ENCODE measurements at regions not wholly inside any gene's neighbourhood (a gene's known extent, or its start where the extent isn't known, plus 50 kb on each side); places are given as distances from the start of the nearest gene placed in this dataset.

DNA sequence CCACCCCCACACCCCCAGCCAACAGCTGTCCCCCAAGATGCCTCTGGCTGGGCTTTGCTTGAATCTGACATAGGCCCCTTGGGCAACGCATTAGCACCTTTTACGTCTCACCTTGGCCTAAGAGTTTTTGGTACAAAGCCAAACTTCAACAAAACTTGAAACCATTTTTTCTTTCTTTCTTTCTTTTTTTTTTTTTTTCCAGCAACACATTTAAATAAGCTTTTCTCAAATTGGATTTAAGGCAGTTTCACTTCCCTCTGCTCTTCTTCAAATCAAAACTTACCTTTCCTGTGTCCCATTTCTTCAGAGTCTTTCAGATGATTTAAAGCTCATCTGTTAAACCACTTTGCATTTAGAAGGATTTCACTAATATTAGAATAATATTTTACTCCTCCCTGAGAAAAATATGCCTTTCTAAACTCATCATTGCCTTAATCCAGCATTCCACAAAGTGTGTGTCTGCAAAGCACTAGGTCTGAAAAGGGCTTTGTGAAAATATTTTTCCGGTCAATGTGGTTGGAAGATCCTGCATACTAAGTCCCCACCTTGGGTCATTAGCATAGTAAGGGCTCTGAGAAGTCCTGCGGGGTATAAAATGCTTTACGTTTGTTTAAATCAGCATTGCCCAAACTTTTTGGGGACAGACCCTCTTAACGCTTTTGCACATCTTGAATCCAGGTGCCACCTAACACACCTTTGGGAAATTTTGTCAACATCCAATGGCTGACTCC, 217.0 kb downstream of the TLE3 start:
- CTCF ChIA-PET, result interaction anchor here (0.6 kb wide), 1 partner anchor 17 kb away, joined by 4 read pairs; no protein-coding TSS in a partner anchor
- DNase-seq (ENCODE audit: unreplicated experiment), result no peak
- Mint-ChIP-seq H3K36me3 (ENCODE audit: insufficient read depth, unreplicated experiment) (no peaks in the 10 kb centered on the region), H3K4me3 (ENCODE audit: unreplicated experiment) (no peak overlapping the region), H3K4me1 (ENCODE audit: insufficient read depth, unreplicated experiment) (no peaks in the 10 kb centered on the region), H3K27me3 (ENCODE audit: insufficient read depth, unreplicated experiment) (peaks cover 10% of the 10 kb centered on the region), H3K27ac (ENCODE audit: low read depth, unreplicated experiment) (no peak overlapping the region), H3K9me3 (ENCODE audit: unreplicated experiment) (no peaks in the 10 kb centered on the region)
- TF ChIP-seq, protein P1, sequence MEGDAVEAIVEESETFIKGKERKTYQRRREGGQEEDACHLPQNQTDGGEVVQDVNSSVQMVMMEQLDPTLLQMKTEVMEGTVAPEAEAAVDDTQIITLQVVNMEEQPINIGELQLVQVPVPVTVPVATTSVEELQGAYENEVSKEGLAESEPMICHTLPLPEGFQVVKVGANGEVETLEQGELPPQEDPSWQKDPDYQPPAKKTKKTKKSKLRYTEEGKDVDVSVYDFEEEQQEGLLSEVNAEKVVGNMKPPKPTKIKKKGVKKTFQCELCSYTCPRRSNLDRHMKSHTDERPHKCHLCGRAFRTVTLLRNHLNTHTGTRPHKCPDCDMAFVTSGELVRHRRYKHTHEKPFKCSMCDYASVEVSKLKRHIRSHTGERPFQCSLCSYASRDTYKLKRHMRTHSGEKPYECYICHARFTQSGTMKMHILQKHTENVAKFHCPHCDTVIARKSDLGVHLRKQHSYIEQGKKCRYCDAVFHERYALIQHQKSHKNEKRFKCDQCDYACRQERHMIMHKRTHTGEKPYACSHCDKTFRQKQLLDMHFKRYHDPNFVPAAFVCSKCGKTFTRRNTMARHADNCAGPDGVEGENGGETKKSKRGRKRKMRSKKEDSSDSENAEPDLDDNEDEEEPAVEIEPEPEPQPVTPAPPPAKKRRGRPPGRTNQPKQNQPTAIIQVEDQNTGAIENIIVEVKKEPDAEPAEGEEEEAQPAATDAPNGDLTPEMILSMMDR (IDR thresholded peaks at IDR 0.05; ENCODE audit: unreplicated experiment), result no peak
- intact Hi-C loops (cut with micrococcal nuclease), result no loop called here
- POLR2A ChIA-PET, result no interaction called here
- BruUV-seq (replicated peaks), result no TSS peak

DNA sequence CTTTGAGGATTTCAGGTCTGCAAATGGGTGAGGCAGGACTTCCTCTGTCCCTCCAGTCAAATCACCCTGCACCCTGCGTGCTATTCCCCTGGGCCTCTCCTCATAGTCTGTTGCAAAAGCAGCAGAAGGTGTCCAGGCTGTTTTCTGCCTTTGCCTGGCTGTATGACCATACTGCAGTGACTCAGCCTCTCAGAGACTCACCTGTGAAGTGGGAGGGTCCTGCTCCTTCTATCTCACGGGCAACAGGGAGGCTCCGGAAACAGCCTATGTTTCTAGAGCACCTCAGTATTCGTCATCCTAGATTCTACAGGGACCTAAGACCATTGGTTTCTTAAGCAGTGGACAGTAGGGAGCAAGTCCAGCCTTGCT, 216.4 kb downstream of the TLE3 start:
- POLR2A ChIA-PET, result no interaction called here
- no peaks in the 10 kb centered on the region for H3K4me1 Mint-ChIP-seq (ENCODE audit: insufficient read depth, unreplicated experiment)
- BruUV-seq (replicated peaks), result no TSS peak
- H3K9me3 Mint-ChIP-seq (ENCODE audit: unreplicated experiment), result no peaks in the 10 kb centered on the region
- H3K4me3 Mint-ChIP-seq (ENCODE audit: unreplicated experiment), result no peak overlapping the region
- DNase-seq (ENCODE audit: unreplicated experiment), result peak; percentile 51
- H3K36me3 Mint-ChIP-seq (ENCODE audit: insufficient read depth, unreplicated experiment), result no peaks in the 10 kb centered on the region
- peaks cover 15% of the 10 kb centered on the region for H3K27me3 Mint-ChIP-seq (ENCODE audit: insufficient read depth, unreplicated experiment)
- no peak overlapping the region for H3K27ac Mint-ChIP-seq (ENCODE audit: low read depth, unreplicated experiment)
- intact Hi-C loops (cut with micrococcal nuclease), result no loop called here
- CTCF ChIA-PET, result no interaction called here
- TF ChIP-seq, protein P1 (IDR thresholded peaks at IDR 0.05; ENCODE audit: unreplicated experiment), result no peak

DNA sequence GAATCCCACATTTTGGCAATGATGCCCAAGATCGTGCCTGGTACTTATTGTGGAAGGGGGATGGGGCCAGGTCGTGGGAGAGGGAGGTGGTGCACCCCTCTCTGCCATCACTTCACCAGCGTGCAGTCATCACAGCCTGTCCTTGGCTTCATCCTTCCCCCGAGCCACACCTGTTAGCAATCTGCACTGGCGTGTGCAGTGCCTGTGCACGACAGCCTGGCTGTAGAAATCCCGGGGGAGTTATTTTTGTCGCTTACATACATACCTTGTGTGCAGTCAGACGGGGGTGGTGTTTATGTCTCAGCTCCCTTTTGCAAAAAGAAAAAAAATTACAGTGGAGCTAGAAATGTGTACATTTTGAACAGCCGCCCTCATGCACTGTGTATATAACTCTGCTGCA, 216.0 kb downstream of the TLE3 start:
- CTCF ChIA-PET, result interaction anchor here (0.6 to 1.1 kb wide), 2 partner anchors 27 to 131 kb away, joined by 3 to 4 read pairs; no protein-coding TSS in a partner anchor

DNA sequence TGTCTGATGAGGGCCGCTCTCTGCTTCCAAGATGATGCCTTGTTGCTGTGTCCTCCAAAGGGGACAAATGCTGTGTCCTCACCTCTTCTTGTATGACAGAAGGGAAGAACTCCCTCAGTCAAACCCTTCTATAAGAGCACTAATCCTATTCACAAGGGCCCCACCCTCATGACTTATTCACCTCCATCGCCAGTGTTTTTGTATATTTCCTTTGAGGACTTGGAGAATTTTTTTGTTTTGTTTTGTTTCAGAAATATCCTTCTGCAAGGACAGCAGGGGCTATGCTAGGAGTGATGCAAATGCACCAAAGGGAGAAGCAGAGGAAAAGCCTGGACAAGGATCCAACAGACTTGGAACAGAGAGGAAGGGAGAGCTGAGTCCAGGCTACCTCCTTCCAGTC, 214.4 kb downstream of the TLE3 start:
- H3K9me3 Mint-ChIP-seq (ENCODE audit: unreplicated experiment), result no peaks in the 10 kb centered on the region
- no peaks in the 10 kb centered on the region for H3K4me1 Mint-ChIP-seq (ENCODE audit: insufficient read depth, unreplicated experiment)
- H3K4me3 Mint-ChIP-seq (ENCODE audit: unreplicated experiment), result no peak overlapping the region
- TF ChIP-seq, protein P1 (IDR thresholded peaks at IDR 0.05; ENCODE audit: unreplicated experiment), result no peak
- no TSS peak for BruUV-seq (replicated peaks)
- POLR2A ChIA-PET, result no interaction called here
- CTCF ChIA-PET, result no interaction called here
- DNase-seq (ENCODE audit: unreplicated experiment), result no peak
- H3K27me3 Mint-ChIP-seq (ENCODE audit: insufficient read depth, unreplicated experiment), result peaks cover 35% of the 10 kb centered on the region
- no peaks in the 10 kb centered on the region for H3K36me3 Mint-ChIP-seq (ENCODE audit: insufficient read depth, unreplicated experiment)
- H3K27ac Mint-ChIP-seq (ENCODE audit: low read depth, unreplicated experiment), result no peak overlapping the region
- intact Hi-C loops (cut with micrococcal nuclease), result no loop called here

More for the DNA sequence above, 216.0 kb downstream of the TLE3 start:
- BruUV-seq (replicated peaks), result no TSS peak
- Mint-ChIP-seq H3K27ac (ENCODE audit: low read depth, unreplicated experiment) (no peak overlapping the region), H3K4me3 (ENCODE audit: unreplicated experiment) (no peak overlapping the region), H3K27me3 (ENCODE audit: insufficient read depth, unreplicated experiment) (peaks cover 20% of the 10 kb centered on the region), H3K36me3 (ENCODE audit: insufficient read depth, unreplicated experiment) (no peaks in the 10 kb centered on the region), H3K9me3 (ENCODE audit: unreplicated experiment) (no peaks in the 10 kb centered on the region), H3K4me1 (ENCODE audit: insufficient read depth, unreplicated experiment) (no peaks in the 10 kb centered on the region)
- TF ChIP-seq, protein P1 (IDR thresholded peaks at IDR 0.05; ENCODE audit: unreplicated experiment), result no peak
- intact Hi-C loops (cut with micrococcal nuclease), result no loop called here
- no peak for DNase-seq (ENCODE audit: unreplicated experiment)
- POLR2A ChIA-PET, result no interaction called here
